CD14-positive monocyte (primary cell): ENCODE measurements at regions not wholly inside any gene's neighbourhood (a gene's known extent, or its start where the extent isn't known, plus 50 kb on each side); places are given as distances from the start of the nearest gene placed in this dataset.
"Not testable (repeated sequence)": the region's sequence is repeated elsewhere in the genome, so short reads cannot be mapped to it uniquely, and the experiment has no call there.

ENCODE experiments used
- DNase-seq, 3 donors: peaks; one replicate each; pipeline ENCODE4 v3.0.0-alpha.2; 2011 to 2022
- H2AFZ ChIP-seq: 2 replicates; pipeline ENCODE4 v1.6.0; 2012; ENCODE audit warnings: mild to moderate bottlenecking, low read depth, low read length, inconsistent platforms; ENCODE audit not compliant: insufficient read depth, poor library complexity, severe bottlenecking
- H3K27ac ChIP-seq, 2 donors: 1 replicate in 1 of 2; 2 replicates in 1 of 2; pipeline ENCODE4 v1.5.1; 2012 to 2013; ENCODE audit warnings: low read length in 2 of 2, control low read depth in 1 of 2, inconsistent platforms in 1 of 2, low read depth in 1 of 2, mild to moderate bottlenecking in 1 of 2
- H3K27me3 ChIP-seq, 2 donors: one replicate each; pipeline versions ENCODE4 v1.6.0 to v1.6.1; 2011 to 2013; ENCODE audit warnings: low read length in 2 of 2; ENCODE audit not compliant: control insufficient read depth in 2 of 2, insufficient read depth in 2 of 2
- H3K36me3 ChIP-seq, 2 donors: replicated peaks in 1 of 2; 1 replicate in 1 of 2; 2 replicates in 1 of 2; pipeline versions ENCODE4 v1.5.1 to v1.6.1; 2012 to 2013; ENCODE audit warnings: low read length in 2 of 2, control low read depth in 1 of 2, inconsistent platforms in 1 of 2, mild to moderate bottlenecking in 1 of 2; ENCODE audit not compliant: insufficient read depth in 2 of 2, control insufficient read depth in 1 of 2
- H3K4me1 ChIP-seq, 2 donors: 1 replicate in 1 of 2; 2 replicates in 1 of 2; pipeline versions ENCODE4 v1.5.1 to v1.6.1; 2012 to 2013; ENCODE audit warnings: low read length in 2 of 2, control low read depth in 1 of 2, inconsistent platforms in 1 of 2, mild to moderate bottlenecking in 1 of 2, moderate library complexity in 1 of 2; ENCODE audit not compliant: insufficient read depth in 2 of 2, control insufficient read depth in 1 of 2
- H3K4me2 ChIP-seq: replicated peaks from 2 replicates; pipeline ENCODE3; 2012; ENCODE audit warnings: low read length, moderate library complexity, mild to moderate bottlenecking; ENCODE audit not compliant: poor library complexity, severe bottlenecking; ENCODE audit errors: extremely low read depth
- H3K4me3 ChIP-seq, 3 experiments: fragments of 200-600 bp in 1 of 3; sonication (generic) in 1 of 3; replicated peaks in 1 of 3; 1 replicate in 2 of 3; 2 replicates in 1 of 3; pipeline ENCODE4 v1.5.1; 2011 to 2013; ENCODE audit warnings: low read length in 3 of 3, mild to moderate bottlenecking in 3 of 3, control low read depth in 2 of 3, low read depth in 2 of 3, inconsistent platforms in 1 of 3, moderate library complexity in 1 of 3
- H3K79me2 ChIP-seq: 2 replicates; pipeline ENCODE4 v1.6.0; 2012; ENCODE audit warnings: mild to moderate bottlenecking, control low read depth, inconsistent platforms, low read length, moderate library complexity; ENCODE audit not compliant: insufficient read depth
- H3K9ac ChIP-seq: 2 replicates; pipeline ENCODE4 v1.6.0; 2017; ENCODE audit warnings: low read length, mild to moderate bottlenecking; ENCODE audit not compliant: insufficient read depth, poor library complexity, severe bottlenecking
- H3K9me3 ChIP-seq, 2 donors: replicated peaks in 1 of 2; 1 replicate in 1 of 2; 2 replicates in 1 of 2; pipeline versions ENCODE4 v1.5.1 to v1.6.1; 2012 to 2013; ENCODE audit warnings: low read length in 2 of 2, control low read depth in 1 of 2; ENCODE audit not compliant: control insufficient read depth in 1 of 2, insufficient read depth in 1 of 2
- H4K20me1 ChIP-seq: 2 replicates; pipeline ENCODE4 v1.6.0; 2012; ENCODE audit warnings: mild to moderate bottlenecking, low read length, control low read depth, moderate library complexity; ENCODE audit not compliant: insufficient read depth
- H3K27ac Mint-ChIP-seq, 7 donors: one replicate each; pipeline ENCODE4 v1.8.0; 2020; ENCODE audit warnings: mild to moderate bottlenecking in 7 of 7, mixed read lengths in 7 of 7, moderate library complexity in 6 of 7, inconsistent platforms in 2 of 7
- H3K27me3 Mint-ChIP-seq, 3 donors: one replicate each; pipeline ENCODE4 v1.8.0; 2021 to 2022; ENCODE audit warnings: low read depth in 3 of 3, mild to moderate bottlenecking in 3 of 3, mixed read lengths in 3 of 3, moderate library complexity in 3 of 3, inconsistent platforms in 1 of 3
- H3K36me3 Mint-ChIP-seq, 2 donors: one replicate each; pipeline ENCODE4 v1.8.0; 2020; ENCODE audit warnings: mixed read lengths in 2 of 2, inconsistent platforms in 1 of 2, mild to moderate bottlenecking in 1 of 2
- H3K4me1 Mint-ChIP-seq: one replicate; pipeline ENCODE4 v1.8.0; 2020; ENCODE audit warnings: mild to moderate bottlenecking, mixed read lengths
- H3K4me3 Mint-ChIP-seq, 2 donors: one replicate each; pipeline ENCODE4 v1.8.0; 2020; ENCODE audit warnings: mild to moderate bottlenecking in 2 of 2, mixed read lengths in 2 of 2, moderate library complexity in 1 of 2
- H3K9me3 Mint-ChIP-seq, 7 donors: one replicate each; pipeline ENCODE4 v1.8.0; 2020 to 2022; ENCODE audit warnings: mixed read lengths in 7 of 7, mild to moderate bottlenecking in 6 of 7, moderate library complexity in 6 of 7, inconsistent platforms in 2 of 7
- CTCF ChIP-seq: fragments of 200-600 bp; IDR thresholded peaks from one replicate; pipeline ENCODE4 v1.8.0; 2022; ENCODE audit warnings: antibody characterized with exemption, mild to moderate bottlenecking
- WGBS: methylation state at CpG from one replicate; pipeline ENCODE4 v1.1.5; 2013; ENCODE audit warnings: missing lambda C conversion rate; ENCODE audit not compliant: insufficient coverage; 5-methylcytosine and 5-hydroxymethylcytosine counted together
- intact Hi-C, 2 donors: fragments of 100-400 bp; cut with micrococcal nuclease; formaldehyde crosslinking; loops; one replicate each; pipeline versions ENCODE4 v1.15.0 to v1.15.1; 2023

GRCh38 chr9:2394087-2394741, 227.4 kb upstream of the VLDLR start:
- intact Hi-C loops, H3K27ac Mint-ChIP-seq, H3K79me2 ChIP-seq, H3K27me3 Mint-ChIP-seq, H3K36me3 Mint-ChIP-seq, DNase-seq, H3K4me1 Mint-ChIP-seq, H3K27me3 ChIP-seq, H3K36me3 ChIP-seq, H3K9me3 ChIP-seq, H3K4me3 ChIP-seq, H3K4me1 ChIP-seq, H4K20me1 ChIP-seq, H3K4me3 Mint-ChIP-seq, H3K4me2 ChIP-seq, H3K27ac ChIP-seq, H3K9ac ChIP-seq, H2AFZ ChIP-seq, H3K9me3 Mint-ChIP-seq: not testable (repeated sequence)

GRCh38 chr9:2395814-2396612, 225.6 kb upstream of the VLDLR start:
- no peak for DNase-seq
- H3K4me3 ChIP-seq, result no peak overlapping the region
- H3K79me2 ChIP-seq, result no peaks in the 10 kb centered on the region
- peaks cover 2 to 7% (median 5%) of the 10 kb centered on the region in 7 donors for H3K9me3 Mint-ChIP-seq
- H3K9me3 ChIP-seq, result no peaks in the 10 kb centered on the region
- H3K36me3 ChIP-seq, result no peaks in the 10 kb centered on the region
- H3K27me3 ChIP-seq, result no peaks in the 10 kb centered on the region
- no peak for TF ChIP-seq CTCF
- H3K4me3 Mint-ChIP-seq, result no peak overlapping the region
- H3K27ac ChIP-seq, result no peak overlapping the region
- H3K4me1 Mint-ChIP-seq, result no peaks in the 10 kb centered on the region
- peaks cover 0 to 3% (median 1%) of the 10 kb centered on the region in 3 donors for H3K27me3 Mint-ChIP-seq
- no peak overlapping the region for H3K4me2 ChIP-seq
- no peaks in the 10 kb centered on the region for H3K4me1 ChIP-seq
- intact Hi-C loops, result no loop called here
- H2AFZ ChIP-seq, result no peak overlapping the region
- H3K36me3 Mint-ChIP-seq, result no peaks in the 10 kb centered on the region
- no CpG with 5 or more reads among the region's 2 CpGs for whole genome bisulfite sequencing
- no peak overlapping the region for H3K9ac ChIP-seq
- H4K20me1 ChIP-seq, result no peaks in the 10 kb centered on the region
- no peak overlapping the region for H3K27ac Mint-ChIP-seq
